HCT116 (cell line): ENCODE measurements at regions not wholly inside any gene's neighbourhood (a gene's known extent, or its start where the extent isn't known, plus 50 kb on each side); places are given as distances from the start of the nearest gene placed in this dataset.

Experiments used
- ATAC-seq: fragments of 200-7000 bp; cut with Tn5 transposase; 2 replicates; pipeline ENCODE4 v1.9.1; 2020; ENCODE audit warnings: mild to moderate bottlenecking, moderate library complexity
- BruUV-seq: library from RNA; stranded (reverse); fragments of 400-500 nt; replicated peaks from 2 replicates; lab custom pipeline; 2021; lab: Mats Ljungman, UMichigan
- CTCF ChIA-PET: fragments of 300-600 bp; sonication (Branson Sonifier 250); formaldehyde crosslinking; loops from one replicate; lab custom pipeline; 2021; ENCODE audit warnings: antibody characterized with exemption; lab: Charles Lee
- POLR2A ChIA-PET: fragments of 300-600, 350-600 bp; sonication (Branson Sonifier 250); formaldehyde crosslinking; loops from one replicate; lab custom pipeline; 2021; ENCODE audit warnings: antibody characterized with exemption; lab: Charles Lee
- RAD21 ChIA-PET, 2 experiments: fragments of 300-600 bp; sonication (Branson Sonifier 250); formaldehyde crosslinking; loops; one replicate each; lab custom pipeline; 2023; ENCODE audit warnings: low total read pairs in 2 of 2; ENCODE audit not compliant: uncharacterized antibody in 2 of 2, unreplicated experiment in 2 of 2, low non-redundant PET in 1 of 2; lab: Charles Lee
- DNase-seq: peaks from one replicate; pipeline ENCODE4 v3.0.0-alpha.2; 2010; ENCODE audit warnings: low read depth, low spot score
- H2AFZ ChIP-seq: fragments of 200-600 bp; shearing (Covaris generic), sonication (generic); 2 replicates; pipeline ENCODE4 v1.6.1; 2017; ENCODE audit warnings: low read depth, mixed run types, mixed read lengths, antibody characterized with exemption, low read length; ENCODE audit not compliant: poor library complexity, severe bottlenecking
- H3K27ac ChIP-seq: 2 replicates; pipeline ENCODE4 v1.5.1; 2012; ENCODE audit warnings: low read depth, low read length
- H3K27me3 ChIP-seq: fragments of 200-600 bp; sonication (generic); 2 replicates; pipeline ENCODE4 v1.6.1; 2016; ENCODE audit warnings: mixed run types, low read length, mixed read lengths; ENCODE audit not compliant: insufficient read depth
- H3K36me3 ChIP-seq, 2 experiments: fragments of 200-500 bp in 1 of 2; fragments of 200-600 bp in 1 of 2; sonication (Bioruptor generic) in 1 of 2; sonication (generic) in 1 of 2; 2 replicates each; pipeline versions ENCODE4 v1.5.1 to v1.6.1; 2014 to 2016; ENCODE audit warnings: low read length in 2 of 2, inconsistent platforms in 1 of 2, mixed read lengths in 1 of 2, mixed run types in 1 of 2; ENCODE audit not compliant: insufficient read depth in 2 of 2, control insufficient read depth in 1 of 2
- H3K4me1 ChIP-seq, 2 experiments: fragments of 200-600 bp in 1 of 2; sonication (generic) in 1 of 2; 2 replicates each; pipeline versions ENCODE4 v1.5.1 to v1.6.1; 2012 to 2017; ENCODE audit warnings: low read length in 2 of 2, inconsistent platforms in 1 of 2, mild to moderate bottlenecking in 1 of 2, mixed read lengths in 1 of 2, mixed run types in 1 of 2, moderate library complexity in 1 of 2; ENCODE audit not compliant: insufficient read depth in 2 of 2, control insufficient read depth in 1 of 2
- H3K4me2 ChIP-seq: fragments of 200-600 bp; sonication (generic); 2 replicates; pipeline ENCODE4 v1.6.1; 2017; ENCODE audit warnings: mixed run types, low read length, mixed read lengths
- H3K4me3 ChIP-seq, 2 experiments: fragments of 200-600 bp in 1 of 2; sonication (generic) in 1 of 2; replicated peaks in 1 of 2; 2 replicates each; pipeline ENCODE4 v1.5.1; 2011 to 2016; ENCODE audit warnings: low read length in 2 of 2, control low read depth in 1 of 2, low read depth in 1 of 2, mild to moderate bottlenecking in 1 of 2, mixed read lengths in 1 of 2, mixed run types in 1 of 2
- H3K79me2 ChIP-seq: fragments of 200-600 bp; sonication (generic); 2 replicates; pipeline ENCODE4 v1.6.1; 2017; ENCODE audit warnings: mild to moderate bottlenecking, mixed run types, low read length, moderate library complexity, mixed read lengths; ENCODE audit not compliant: insufficient read depth
- H3K9ac ChIP-seq: fragments of 200-600 bp; sonication (generic); 2 replicates; pipeline ENCODE4 v1.6.1; 2016; ENCODE audit warnings: low read length, mixed read lengths
- H3K9me2 ChIP-seq: fragments of 200-600 bp; sonication (generic), shearing (Covaris generic); 2 replicates; pipeline ENCODE4 v1.6.1; 2017; ENCODE audit warnings: mixed run types, mild to moderate bottlenecking, moderate library complexity; ENCODE audit not compliant: insufficient read depth
- H3K9me3 ChIP-seq, 2 experiments: fragments of 200-500 bp in 1 of 2; fragments of 200-600 bp in 1 of 2; sonication (Bioruptor generic) in 1 of 2; sonication (generic) in 1 of 2; 2 replicates each; pipeline ENCODE4 v1.6.1; 2014 to 2017; ENCODE audit warnings: low read length in 2 of 2, mixed read lengths in 2 of 2, inconsistent platforms in 1 of 2, low read depth in 1 of 2, mild to moderate bottlenecking in 1 of 2, mixed run types in 1 of 2, moderate library complexity in 1 of 2; ENCODE audit not compliant: control insufficient read depth in 1 of 2, insufficient read depth in 1 of 2
- H4K20me1 ChIP-seq: fragments of 200-600 bp; sonication (generic), shearing (Covaris generic); 2 replicates; pipeline ENCODE4 v1.6.1; 2017; ENCODE audit warnings: mixed run types, mild to moderate bottlenecking, moderate library complexity; ENCODE audit not compliant: insufficient read depth
- ATF3 ChIP-seq: IDR thresholded peaks from 2 replicates; pipeline ENCODE4 v1.6.1; 2012
- CBX3 ChIP-seq: IDR thresholded peaks from 2 replicates; pipeline ENCODE4 v1.6.1; 2012; ENCODE audit warnings: low read depth
- CEBPB ChIP-seq: IDR thresholded peaks from 2 replicates; pipeline ENCODE4 v1.6.1; 2012; ENCODE audit warnings: low read depth
- CTCF ChIP-seq, 3 experiments: fragments of 200-600 bp in 1 of 3; sonication (generic) in 1 of 3; IDR thresholded peaks in 2 of 3; conservative IDR thresholded peaks in 1 of 3; 2 replicates each; pipeline ENCODE4 v1.5.1; 2012 to 2017; ENCODE audit warnings: low read depth in 2 of 3, low read length in 2 of 3, antibody characterized with exemption in 1 of 3, borderline replicate concordance in 1 of 3, control low read depth in 1 of 3, mild to moderate bottlenecking in 1 of 3, mixed read lengths in 1 of 3, mixed run types in 1 of 3, moderate library complexity in 1 of 3; ENCODE audit not compliant: insufficient read depth in 1 of 3
- ELF1 ChIP-seq: IDR thresholded peaks from 2 replicates; pipeline ENCODE4 v1.6.1; 2012; ENCODE audit warnings: low read depth, borderline replicate concordance
- EZH2 ChIP-seq: fragments of 200-600 bp; sonication (generic); IDR thresholded peaks from 2 replicates; pipeline ENCODE4 v1.6.1; 2017; ENCODE audit warnings: antibody characterized with exemption, mixed run types
- FOSL1 ChIP-seq: IDR thresholded peaks from 2 replicates; pipeline ENCODE4 v1.6.1; 2012; ENCODE audit warnings: low read depth
- JUND ChIP-seq: IDR thresholded peaks from 2 replicates; pipeline ENCODE4 v1.6.1; 2012
- MAX ChIP-seq: IDR thresholded peaks from 2 replicates; pipeline ENCODE4 v1.6.1; 2012
- POLR2A ChIP-seq: IDR thresholded peaks from 2 replicates; pipeline ENCODE4 v1.7.0; 2011; ENCODE audit warnings: borderline replicate concordance; ENCODE audit not compliant: insufficient read depth, insufficient read length; ENCODE audit errors: extremely low read depth
- POLR2AphosphoS5 ChIP-seq: IDR thresholded peaks from 2 replicates; pipeline ENCODE4 v1.6.1; 2011; ENCODE audit warnings: mild to moderate bottlenecking, low read depth, low read length, moderate library complexity
- RAD21 ChIP-seq: IDR thresholded peaks from 2 replicates; pipeline ENCODE4 v1.6.1; 2012; ENCODE audit warnings: low read depth, mild to moderate bottlenecking
- REST ChIP-seq: IDR thresholded peaks from 2 replicates; pipeline ENCODE4 v1.6.1; 2012; ENCODE audit warnings: low read depth
- SIN3A ChIP-seq: IDR thresholded peaks from 2 replicates; pipeline ENCODE4 v1.6.1; 2012; ENCODE audit warnings: low read depth
- SP1 ChIP-seq: IDR thresholded peaks from 2 replicates; pipeline ENCODE4 v1.6.1; 2012; ENCODE audit warnings: low read depth
- TCF7L2 ChIP-seq: IDR thresholded peaks from 2 replicates; pipeline ENCODE4 v1.7.0; 2011; ENCODE audit warnings: borderline replicate concordance, inconsistent platforms; ENCODE audit not compliant: insufficient read depth, insufficient read length; ENCODE audit errors: extremely low read depth
- ZBTB33 ChIP-seq: IDR thresholded peaks from 2 replicates; pipeline ENCODE4 v1.6.1; 2011; ENCODE audit warnings: mild to moderate bottlenecking, low read length, moderate library complexity; ENCODE audit not compliant: insufficient replicate concordance; ENCODE audit errors: extremely low read depth
- intact Hi-C: fragments of 100-400 bp; cut with micrococcal nuclease; formaldehyde crosslinking; loops from 2 replicates; pipeline ENCODE4 v1.10.0; 2022

- TF ChIP-seq ATF3, result no peak
- no peak for TF ChIP-seq ELF1
- no peak for TF ChIP-seq POLR2AphosphoS5
- TF ChIP-seq RAD21, result no peak
- no peak for TF ChIP-seq CBX3
- no peak for TF ChIP-seq MAX
- TF ChIP-seq JUND, result no peak
- no peak for TF ChIP-seq TCF7L2
- TF ChIP-seq, all 23 proteins: peak for 0
These were observed 515.5 kb upstream of the CHAC2 start (continued) for GRCh38 chr2:53252115-53252514.

GRCh38 chr2:53247956-53248735, 519.5 kb upstream of the CHAC2 start:
- H3K4me1 ChIP-seq, result no peaks in the 10 kb centered on the region
- H3K9ac ChIP-seq, result no peak overlapping the region
- no peak for DNase-seq
- no peaks in the 10 kb centered on the region for H3K9me2 ChIP-seq
- H3K27me3 ChIP-seq, result no peaks in the 10 kb centered on the region
- H4K20me1 ChIP-seq, result no peaks in the 10 kb centered on the region
- no peak overlapping the region for H3K4me3 ChIP-seq
- H2AFZ ChIP-seq, result no peak overlapping the region
- intact Hi-C loops, result no loop called here
- POLR2A ChIA-PET, result no interaction called here
- no peaks in the 10 kb centered on the region for H3K79me2 ChIP-seq
- no peak overlapping the region for H3K4me2 ChIP-seq
- CTCF ChIA-PET, result no interaction called here
- no peak for ATAC-seq
- no peak overlapping the region for H3K27ac ChIP-seq
- no peaks in the 10 kb centered on the region for H3K36me3 ChIP-seq
- RAD21 ChIA-PET, result no interaction called here
- no TSS peak for BruUV-seq
- H3K9me3 ChIP-seq, result no peaks in the 10 kb centered on the region
- TF ChIP-seq JUND (no peak), CTCF (IDR thresholded peaks at IDR 0.05 in 2 of 3, conservative IDR thresholded peaks at IDR 0.05 in 1 of 3; ENCODE audit: borderline replicate concordance in 1 of 3, insufficient read depth in 1 of 3, low read depth in 2 of 3, low read length in 2 of 3) (no peak), REST (no peak), EZH2 (no peak), SIN3A (no peak), ZBTB33 (no peak), FOSL1 (no peak), RAD21 (no peak), POLR2A (no peak), CBX3 (no peak), CEBPB (no peak), SP1 (no peak), ELF1 (no peak)
